Astrocyte (in vitro differentiated cells and primary cell): ENCODE measurements at regions not wholly inside any gene's neighbourhood (a gene's known extent, or its start where the extent isn't known, plus 50 kb on each side); places are given as distances from the start of the nearest gene placed in this dataset.

Source experiments
- DNase-seq: peaks from one replicate; pipeline ENCODE4 v3.0.0-alpha.2; 2010; ENCODE audit warnings: low read depth
- FAIRE-seq: peaks from 2 replicates; lab custom pipeline; 2011; peaks lifted over from hg19 to GRCh38; lab: Jason Lieb, UNC
- H2AFZ ChIP-seq: 2 replicates; pipeline ENCODE4 v1.6.0; 2012; ENCODE audit warnings: low read depth, low read length, inconsistent platforms
- H3K27ac ChIP-seq: 2 replicates; pipeline ENCODE4 v1.5.1; 2011; ENCODE audit warnings: low read depth, low read length, inconsistent platforms
- H3K27me3 ChIP-seq: 2 replicates; pipeline ENCODE4 v1.6.0; 2011; ENCODE audit warnings: low read length, inconsistent platforms; ENCODE audit not compliant: insufficient read depth
- H3K36me3 ChIP-seq: 2 replicates; pipeline ENCODE4 v1.5.1; 2011; ENCODE audit warnings: low read length, inconsistent platforms; ENCODE audit not compliant: insufficient read depth
- H3K4me1 ChIP-seq: 2 replicates; pipeline ENCODE4 v1.5.1; 2011; ENCODE audit warnings: low read length, inconsistent platforms; ENCODE audit not compliant: insufficient read depth
- H3K4me2 ChIP-seq: 2 replicates; pipeline ENCODE4 v1.6.0; 2012; ENCODE audit warnings: low read length, inconsistent platforms
- H3K4me3 ChIP-seq: 2 replicates; pipeline ENCODE4 v1.5.1; 2011; ENCODE audit warnings: low read depth, mild to moderate bottlenecking, low read length, inconsistent platforms; ENCODE audit not compliant: insufficient read depth
- H3K79me2 ChIP-seq: 2 replicates; pipeline ENCODE4 v1.6.0; 2012; ENCODE audit warnings: mild to moderate bottlenecking, low read length, inconsistent platforms; ENCODE audit not compliant: insufficient read depth
- H3K9ac ChIP-seq: 2 replicates; pipeline ENCODE4 v1.6.0; 2012; ENCODE audit warnings: mild to moderate bottlenecking, low read length, inconsistent platforms
- H3K9me3 ChIP-seq: 2 replicates; pipeline ENCODE4 v1.5.1; 2012; ENCODE audit warnings: low read depth, mild to moderate bottlenecking, low read length, inconsistent platforms; ENCODE audit not compliant: insufficient read depth
- H4K20me1 ChIP-seq: 2 replicates; pipeline ENCODE4 v1.6.0; 2012; ENCODE audit warnings: low read length, inconsistent platforms; ENCODE audit not compliant: insufficient read depth
- H3K27ac Mint-ChIP-seq: one replicate; pipeline ENCODE4 v1.8.0; 2021; ENCODE audit warnings: mild to moderate bottlenecking, mixed read lengths; ENCODE audit not compliant: unreplicated experiment
- H3K27me3 Mint-ChIP-seq: one replicate; pipeline ENCODE4 v1.8.0; 2021; ENCODE audit warnings: low read depth, mixed read lengths; ENCODE audit not compliant: unreplicated experiment
- H3K36me3 Mint-ChIP-seq: one replicate; pipeline ENCODE4 v1.8.0; 2021; ENCODE audit warnings: low read depth, mixed read lengths; ENCODE audit not compliant: unreplicated experiment
- H3K4me1 Mint-ChIP-seq: one replicate; pipeline ENCODE4 v1.8.0; 2021; ENCODE audit warnings: low read depth, mixed read lengths; ENCODE audit not compliant: unreplicated experiment
- H3K4me3 Mint-ChIP-seq: one replicate; pipeline ENCODE4 v1.8.0; 2021; ENCODE audit warnings: mild to moderate bottlenecking, moderate library complexity, mixed read lengths; ENCODE audit not compliant: unreplicated experiment
- H3K9me3 Mint-ChIP-seq: one replicate; pipeline ENCODE4 v1.8.0; 2021; ENCODE audit warnings: mild to moderate bottlenecking, mixed read lengths; ENCODE audit not compliant: unreplicated experiment
- CTCF ChIP-seq: IDR thresholded peaks from 2 replicates; pipeline ENCODE4 v1.5.1; 2011; ENCODE audit warnings: low read depth, mild to moderate bottlenecking, inconsistent platforms, low read length, moderate library complexity; ENCODE audit not compliant: insufficient read depth
- EZH2 ChIP-seq: IDR thresholded peaks from 2 replicates; pipeline ENCODE4 v1.6.1; 2012; ENCODE audit warnings: mild to moderate bottlenecking, low read length, inconsistent platforms; ENCODE audit not compliant: insufficient read depth

- Histone ChIP-seq H3K9ac (no peak overlapping the region), H3K27me3 (no peaks in the 10 kb centered on the region), H3K9me3 (no peaks in the 10 kb centered on the region), H3K79me2 (no peaks in the 10 kb centered on the region), H3K4me2 (no peak overlapping the region), H3K36me3 (no peaks in the 10 kb centered on the region), H2AFZ (no peak overlapping the region), H3K27ac (no peak overlapping the region), H3K4me1 (no peaks in the 10 kb centered on the region), H4K20me1 (no peaks in the 10 kb centered on the region), H3K4me3 (no peak overlapping the region)
- DNase-seq (no peak), FAIRE-seq (no peak)
- Mint-ChIP-seq H3K27ac (no peak overlapping the region), H3K27me3 (no peaks in the 10 kb centered on the region), H3K9me3 (peaks cover 2% of the 10 kb centered on the region), H3K4me3 (no peak overlapping the region), H3K4me1 (peaks cover 4% of the 10 kb centered on the region), H3K36me3 (no peaks in the 10 kb centered on the region)
- TF ChIP-seq EZH2: no peak
- TF ChIP-seq CTCF: no peak
Observed at GRCh38 chr5:114255260-114255659, 106.6 kb upstream of the KCNN2 start.

- FAIRE-seq: no peak
- TF ChIP-seq EZH2 (no peak), CTCF (no peak)
- H3K27ac ChIP-seq: no peak overlapping the region
- Mint-ChIP-seq H3K27ac (no peak overlapping the region), H3K9me3 (peaks cover 2% of the 10 kb centered on the region), H3K4me3 (no peak overlapping the region), H3K27me3 (no peaks in the 10 kb centered on the region), H3K36me3 (no peaks in the 10 kb centered on the region), H3K4me1 (peaks cover 6% of the 10 kb centered on the region)
- no peak for DNase-seq
- H2AFZ ChIP-seq: no peak overlapping the region
- H3K36me3 ChIP-seq: no peaks in the 10 kb centered on the region
- no peaks in the 10 kb centered on the region for H3K9me3 ChIP-seq
- no peaks in the 10 kb centered on the region for H3K4me1 ChIP-seq
- H3K4me2 ChIP-seq: no peak overlapping the region
- no peaks in the 10 kb centered on the region for H3K27me3 ChIP-seq
- no peak overlapping the region for H3K9ac ChIP-seq
- no peaks in the 10 kb centered on the region for H4K20me1 ChIP-seq
- no peaks in the 10 kb centered on the region for H3K79me2 ChIP-seq
- no peak overlapping the region for H3K4me3 ChIP-seq
Observed at GRCh38 chr5:114261989-114262388, 99.9 kb upstream of the KCNN2 start.

- no peak overlapping the region for H3K4me3 Mint-ChIP-seq
- no peak for FAIRE-seq
- H4K20me1 ChIP-seq: no peaks in the 10 kb centered on the region
- H3K36me3 Mint-ChIP-seq: no peaks in the 10 kb centered on the region
- no peaks in the 10 kb centered on the region for H3K36me3 ChIP-seq
- H3K79me2 ChIP-seq: no peaks in the 10 kb centered on the region
- H3K9me3 ChIP-seq: no peaks in the 10 kb centered on the region
- H3K4me1 Mint-ChIP-seq: peaks cover 6% of the 10 kb centered on the region
- no peak overlapping the region for H3K9ac ChIP-seq
- H3K4me3 ChIP-seq: no peak overlapping the region
- no peaks in the 10 kb centered on the region for H3K4me1 ChIP-seq
- H3K27me3 Mint-ChIP-seq: no peaks in the 10 kb centered on the region
- no peak overlapping the region for H3K27ac Mint-ChIP-seq
- TF ChIP-seq CTCF: no peak
- TF ChIP-seq EZH2: no peak
- DNase-seq: no peak
- H3K27me3 ChIP-seq: no peaks in the 10 kb centered on the region
- no peak overlapping the region for H2AFZ ChIP-seq
- no peaks in the 10 kb centered on the region for H3K9me3 Mint-ChIP-seq
- H3K4me2 ChIP-seq: no peak overlapping the region
- H3K27ac ChIP-seq: no peak overlapping the region
Observed at GRCh38 chr5:114265432-114266060, 96.3 kb upstream of the KCNN2 start.
